HG03064 (cell line): ENCODE measurements at regions not wholly inside any gene's neighbourhood (a gene's known extent, or its start where the extent isn't known, plus 50 kb on each side); places are given as distances from the start of the nearest gene placed in this dataset.

Experiments used
- ATAC-seq: cut with Tn5 transposase; IDR thresholded peaks from one replicate; pipeline ENCODE4 v1.9.1; 2021; ENCODE audit warnings: low read depth; ENCODE audit not compliant: unreplicated experiment

DNA sequence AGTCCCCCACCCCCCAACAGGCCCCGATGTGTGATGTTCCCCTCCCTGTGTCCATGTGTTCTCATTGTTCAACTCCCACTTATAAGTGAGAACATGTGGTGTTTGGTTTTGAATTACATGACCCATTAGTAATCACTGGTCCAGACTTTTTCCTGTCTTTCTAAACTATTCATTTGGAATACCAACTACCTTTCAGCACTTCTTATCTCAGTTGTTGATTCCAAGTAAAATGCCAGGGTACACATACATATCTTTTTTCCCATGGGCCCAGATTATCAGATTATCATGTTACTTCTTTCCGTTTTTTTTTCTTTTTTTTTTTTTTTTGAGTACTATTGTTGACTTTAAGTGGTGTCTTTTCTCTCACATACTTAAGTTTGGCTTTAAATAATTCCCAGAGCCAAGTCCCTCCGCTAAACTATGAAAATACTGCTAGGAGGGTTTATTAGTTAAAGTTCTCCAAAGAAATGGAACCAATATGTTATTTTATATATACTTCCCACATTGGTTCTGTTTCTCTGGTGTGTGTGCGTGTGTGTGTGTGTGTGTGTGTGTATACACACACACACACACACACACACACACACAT, 389.3 kb downstream of the IRS1 start:
- ATAC-seq = no peak

DNA sequence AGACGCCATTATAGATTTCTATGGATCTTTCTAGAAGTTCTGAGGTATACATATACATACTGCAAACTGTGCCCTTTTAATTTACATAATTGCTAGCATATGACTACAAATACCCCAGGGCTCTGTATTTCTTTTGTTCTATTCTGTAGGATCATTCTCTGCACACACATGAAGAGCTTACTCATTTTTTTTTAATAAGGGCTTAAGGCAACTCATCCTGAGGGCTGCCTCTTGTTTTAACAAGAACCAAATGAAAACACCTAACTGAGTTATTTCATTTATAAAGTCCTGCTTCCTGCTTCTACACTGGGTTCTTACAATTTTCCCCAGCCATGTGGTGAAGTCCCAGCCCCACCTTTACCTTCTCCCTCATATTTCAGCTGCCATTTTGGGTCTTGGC, 390.5 kb downstream of the IRS1 start:
- no peak for ATAC-seq

DNA sequence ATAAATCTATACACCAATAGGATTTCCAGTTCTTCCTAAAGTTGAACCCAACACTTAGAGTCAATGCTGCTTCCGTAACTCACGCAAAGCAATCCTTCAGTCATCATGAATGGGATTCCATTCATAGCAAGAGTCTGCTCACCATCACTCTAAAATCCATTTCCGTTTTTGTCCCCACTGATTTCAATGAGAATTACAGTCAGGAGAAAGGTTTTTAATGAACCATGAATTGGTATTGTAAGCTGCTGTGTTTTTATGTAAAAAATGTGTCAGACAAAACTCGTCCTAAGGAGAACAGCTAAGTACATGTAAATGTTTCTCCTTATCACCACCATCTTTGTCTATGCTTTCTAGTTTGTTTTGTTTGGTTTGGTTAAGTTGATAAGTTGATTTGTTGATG, 391.5 kb downstream of the IRS1 start:
- no peak for ATAC-seq

DNA sequence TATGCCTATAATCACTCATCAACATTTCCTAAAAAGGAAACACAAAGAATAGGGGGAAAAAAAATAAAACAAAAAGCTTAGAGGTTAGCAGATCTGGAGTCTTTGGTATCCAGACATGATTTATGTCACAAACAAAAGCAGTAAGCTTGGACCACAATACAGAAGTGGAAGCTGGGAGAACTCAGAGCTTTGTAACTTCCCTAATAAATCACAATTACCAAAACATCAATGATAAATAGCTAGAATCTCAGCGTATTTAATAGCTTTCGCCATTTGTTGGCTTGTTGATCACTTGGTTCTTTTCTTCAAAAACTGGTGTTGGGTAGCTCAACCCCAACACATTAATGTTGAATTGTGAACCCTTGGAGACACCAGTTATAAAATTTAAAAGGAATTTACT, 392.5 kb downstream of the IRS1 start:
- no peak for ATAC-seq

DNA sequence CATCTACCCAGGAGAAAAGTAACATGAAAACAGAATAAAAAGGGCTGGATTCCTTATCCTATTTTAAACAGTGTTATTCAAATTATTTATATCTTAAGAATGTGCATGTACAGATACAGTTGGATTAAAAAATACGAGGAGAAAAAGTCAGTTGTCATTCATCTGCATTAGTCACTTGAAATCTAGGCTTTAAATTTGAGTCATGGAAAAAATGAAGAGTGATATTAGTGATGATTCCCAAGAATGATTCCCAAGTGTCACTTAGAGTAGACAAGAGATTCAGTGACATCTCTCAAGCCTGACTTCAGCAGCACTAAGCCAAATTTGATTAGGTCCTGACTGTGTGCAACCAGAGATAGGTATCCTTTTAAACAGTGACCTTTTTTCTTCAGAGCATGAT, 394.2 kb downstream of the IRS1 start:
- ATAC-seq = no peak

DNA sequence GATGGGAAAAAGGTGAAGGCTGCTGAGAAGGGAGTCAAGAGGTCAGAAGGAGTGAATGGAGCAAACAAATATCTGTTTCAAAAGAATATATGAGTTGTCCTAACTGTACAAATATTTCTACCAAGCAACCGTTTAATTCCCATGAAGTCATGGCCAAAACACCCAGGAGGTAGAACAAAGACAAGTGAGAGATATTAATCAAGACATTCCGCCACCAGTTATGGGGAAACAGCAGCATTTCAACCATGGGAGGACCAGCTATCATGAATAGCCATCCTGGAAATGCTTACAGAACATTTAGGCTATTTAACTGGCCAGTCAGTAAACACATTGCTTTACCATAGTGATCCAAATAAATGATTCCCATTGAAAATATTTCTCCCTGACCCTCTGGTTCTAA, 396.3 kb downstream of the IRS1 start:
- no peak for ATAC-seq

DNA sequence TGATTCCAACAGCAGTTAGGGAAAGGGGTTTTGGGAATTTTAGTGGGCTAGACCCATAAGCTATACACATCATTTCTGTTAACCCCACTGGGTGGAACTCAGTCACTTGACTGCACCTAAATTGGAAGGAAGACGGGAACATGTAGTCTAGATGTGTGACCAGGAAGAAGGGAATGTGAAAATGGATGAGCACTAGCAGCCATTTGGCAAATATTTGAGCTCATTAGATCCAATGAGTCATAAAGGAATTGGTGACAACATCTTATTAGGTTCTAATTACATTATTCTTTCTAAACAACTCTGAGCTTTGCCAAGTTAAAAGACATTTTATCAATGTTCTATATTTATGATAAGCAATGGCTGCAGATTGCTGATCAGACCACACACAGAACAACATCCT, 400.6 kb downstream of the IRS1 start:
- no peak for ATAC-seq

DNA sequence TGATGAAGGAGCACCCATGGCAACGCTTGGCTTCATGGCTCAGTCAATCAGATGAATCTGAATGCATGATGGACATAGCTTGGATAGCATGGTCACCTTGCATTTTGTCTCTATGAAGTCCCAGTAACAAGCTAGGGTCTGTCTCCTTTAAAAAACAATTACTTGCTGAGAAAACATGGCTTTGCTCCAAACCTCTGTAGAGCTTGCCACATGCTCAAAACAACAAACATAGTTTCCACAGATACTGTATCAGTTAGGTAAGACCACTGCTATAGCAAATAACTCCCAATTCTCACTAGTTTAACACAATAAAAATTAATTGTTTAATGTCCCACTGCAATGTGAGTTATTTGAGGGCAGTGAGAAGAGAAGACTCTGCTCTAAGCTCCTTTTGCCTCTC, 401.0 kb downstream of the IRS1 start:
- ATAC-seq = no peak

DNA sequence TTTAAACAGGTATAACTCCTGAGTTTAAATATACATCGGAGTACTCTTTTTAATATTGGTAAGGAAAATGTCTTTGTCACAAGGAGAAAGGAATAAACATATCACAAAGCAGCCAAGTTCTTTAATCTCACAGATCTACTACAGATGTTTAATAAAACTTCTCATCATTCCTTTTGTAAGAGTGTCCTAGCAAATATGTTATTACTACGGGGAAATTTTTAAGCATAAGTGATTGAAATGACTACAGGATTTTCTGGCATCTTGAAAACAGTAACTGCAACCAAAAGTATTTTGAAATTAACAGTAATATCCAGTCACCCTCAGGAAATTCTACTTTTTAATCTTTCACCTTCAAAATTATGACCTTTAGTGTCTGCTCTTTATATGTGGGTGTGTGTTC, 403.1 kb downstream of the IRS1 start:
- no peak for ATAC-seq

DNA sequence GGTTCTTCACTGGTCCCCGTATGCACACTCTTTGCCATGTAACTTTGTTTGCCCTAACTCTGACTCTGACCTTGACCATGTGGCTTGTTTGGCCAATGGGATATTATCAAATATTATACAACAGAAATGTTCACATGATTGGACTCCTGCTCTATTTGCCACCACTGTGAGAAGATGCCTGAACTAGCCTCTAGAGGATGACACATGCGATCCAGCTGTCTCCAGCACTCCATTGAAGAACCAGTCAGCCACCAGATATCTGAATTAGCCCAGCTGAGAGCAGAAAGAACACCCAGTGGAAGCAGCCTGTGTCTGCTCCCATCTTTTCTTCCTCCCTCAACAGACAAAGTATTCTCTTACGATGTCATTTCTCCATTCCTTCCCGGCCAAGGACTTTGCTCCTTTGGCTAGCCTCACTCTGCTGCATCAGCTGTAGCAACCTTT, 412.1 kb downstream of the IRS1 start:
- ATAC-seq = no peak

DNA sequence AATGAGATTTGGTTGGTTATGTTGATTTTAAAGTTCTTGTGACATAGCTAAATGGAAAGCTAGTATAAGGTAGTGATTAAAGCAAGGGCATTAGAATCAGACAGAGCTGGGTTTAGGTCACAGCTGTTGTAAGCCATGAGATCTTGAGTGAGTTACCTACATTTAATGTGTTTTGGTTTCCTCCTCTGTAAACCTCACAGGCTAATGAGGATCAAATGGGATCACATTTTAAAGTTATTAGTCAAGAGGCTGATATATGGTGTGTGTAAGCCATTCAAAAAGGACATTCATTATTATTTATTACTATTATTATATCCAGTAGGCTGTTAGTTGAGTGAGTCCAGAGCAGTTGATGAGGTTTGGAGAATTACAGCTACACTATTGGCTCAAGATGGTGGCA, 416.2 kb downstream of the IRS1 start:
- ATAC-seq = no peak

DNA sequence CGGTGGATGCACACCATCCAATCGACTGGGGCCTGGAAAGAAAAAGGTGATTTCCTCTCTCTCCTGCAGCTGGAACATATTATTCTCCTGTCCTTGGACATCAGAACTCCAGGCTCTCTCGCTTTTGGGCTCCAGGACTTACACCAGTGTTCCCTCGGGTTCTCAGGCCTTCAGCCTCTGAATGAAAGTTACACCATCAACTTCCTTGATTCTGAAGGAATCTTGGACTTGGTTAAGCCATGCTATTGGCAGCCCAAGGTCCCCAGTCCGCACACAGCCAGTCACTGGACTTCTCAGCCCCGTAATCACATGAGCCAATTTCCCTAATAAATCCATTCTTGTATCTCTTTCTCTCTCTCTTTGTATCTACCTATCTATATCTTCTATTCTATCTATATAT, 418.9 kb downstream of the IRS1 start:
- no peak for ATAC-seq

DNA sequence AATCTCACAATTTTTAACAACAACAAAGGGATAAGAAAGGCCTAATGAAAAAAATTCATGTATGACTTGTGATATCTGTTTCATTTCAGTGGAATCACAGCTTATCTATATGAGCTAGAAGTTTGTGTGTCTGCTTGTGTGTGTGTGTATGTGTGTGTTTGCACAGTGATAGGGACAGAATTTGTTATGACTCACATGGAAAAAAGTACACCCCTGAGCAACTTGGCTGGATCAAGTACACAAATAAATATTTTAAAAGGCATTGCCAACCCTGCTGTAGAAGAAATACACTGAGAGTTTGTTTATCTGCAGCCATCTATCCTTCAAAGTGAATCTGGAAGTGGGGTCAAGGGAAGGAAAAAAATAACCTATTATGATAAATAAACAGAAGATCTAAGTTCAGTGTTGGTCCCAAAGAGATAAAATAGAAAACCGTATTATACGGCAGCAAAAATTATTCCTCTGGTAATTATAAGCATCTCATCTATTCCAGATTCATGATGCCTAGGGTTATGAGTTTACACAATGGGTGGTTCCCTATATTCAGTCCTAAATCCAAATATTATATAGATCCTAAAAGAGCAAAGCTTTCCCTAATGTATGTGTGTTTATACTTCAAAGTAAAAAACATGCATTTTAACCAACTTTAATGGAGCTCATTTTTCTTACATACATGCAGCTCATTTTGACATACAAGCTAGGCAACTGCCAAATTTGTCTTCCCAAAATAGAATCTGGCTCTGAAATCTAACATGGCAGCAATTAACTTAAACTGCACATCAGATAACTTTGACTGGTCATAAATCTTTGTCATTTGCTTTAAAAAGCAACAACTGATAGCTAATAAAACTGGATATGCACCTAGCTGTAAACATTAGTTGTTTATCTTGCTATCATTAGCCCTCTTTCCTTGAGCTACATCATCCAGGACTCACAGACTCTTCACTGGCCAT, 420.6 kb downstream of the IRS1 start:
- ATAC-seq = no peak

DNA sequence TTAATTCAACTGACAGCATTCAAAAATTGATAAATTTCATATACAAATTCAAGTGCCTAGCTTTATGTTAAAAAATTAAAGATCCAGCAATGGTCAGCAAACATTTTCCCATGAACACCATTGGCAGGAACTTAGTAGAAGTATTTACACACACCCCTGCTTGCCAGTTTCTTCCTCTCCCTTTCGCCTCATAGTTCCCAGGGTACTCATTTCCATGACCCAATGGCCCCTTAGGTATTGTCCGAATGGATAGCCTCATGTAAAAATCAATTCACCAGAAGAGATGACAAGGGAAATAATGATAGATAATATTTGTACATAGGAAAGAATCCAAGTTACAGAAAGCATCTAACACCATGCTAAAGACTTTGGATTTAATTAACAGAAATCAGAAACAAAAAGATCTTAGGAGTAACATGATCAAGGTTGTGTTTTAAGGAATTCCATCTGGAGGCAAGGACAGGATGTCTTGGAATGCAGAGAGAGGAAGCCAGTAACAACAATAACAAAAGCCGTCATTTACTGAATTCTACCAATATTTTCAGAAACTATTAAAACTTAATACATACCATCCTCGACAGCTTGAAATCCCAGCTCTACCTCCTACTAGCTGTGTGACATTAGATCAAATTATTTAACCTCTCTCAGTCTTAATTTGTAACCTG, 423.0 kb downstream of the IRS1 start:
- no peak for ATAC-seq

DNA sequence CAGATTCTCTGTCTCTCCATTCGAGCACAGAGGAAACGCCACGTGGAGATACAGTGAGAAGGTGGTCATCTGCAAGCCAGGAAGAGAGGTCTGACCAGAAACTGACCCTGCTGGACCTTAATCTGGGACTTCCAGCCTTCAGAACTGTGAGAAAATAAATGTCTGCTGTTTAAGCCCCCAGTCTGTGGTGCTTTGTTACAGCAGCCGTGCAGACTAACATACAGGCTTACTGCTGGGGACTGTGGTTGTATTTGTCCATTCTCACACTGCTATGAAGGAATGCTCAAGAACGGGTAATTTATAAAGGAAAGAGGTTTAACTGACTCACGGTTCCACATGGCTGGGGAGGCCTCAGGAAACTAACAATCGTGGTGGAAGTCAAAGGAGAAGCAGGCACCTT, 432.7 kb downstream of the IRS1 start:
- no peak for ATAC-seq

DNA sequence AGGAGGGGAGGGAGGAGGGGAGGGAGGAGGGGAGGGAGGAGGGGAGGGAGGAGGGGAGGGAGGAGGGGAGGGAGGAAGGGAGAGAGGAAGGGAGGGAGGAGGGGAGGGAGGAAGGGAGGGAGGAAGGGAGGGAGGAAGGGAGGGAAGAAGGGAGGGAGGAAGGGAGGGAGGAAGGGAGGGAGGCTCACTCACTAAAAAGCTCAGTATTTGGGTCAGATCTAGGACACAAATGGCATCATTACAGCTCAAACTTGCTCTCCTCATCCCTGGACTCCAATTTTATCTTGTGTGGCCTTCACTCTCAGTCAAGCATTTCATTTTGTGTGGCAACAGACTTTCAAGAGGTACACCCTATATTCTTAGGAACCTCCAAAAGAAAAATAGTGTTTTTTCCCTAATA, 435.4 kb downstream of the IRS1 start:
- ATAC-seq = no peak

DNA sequence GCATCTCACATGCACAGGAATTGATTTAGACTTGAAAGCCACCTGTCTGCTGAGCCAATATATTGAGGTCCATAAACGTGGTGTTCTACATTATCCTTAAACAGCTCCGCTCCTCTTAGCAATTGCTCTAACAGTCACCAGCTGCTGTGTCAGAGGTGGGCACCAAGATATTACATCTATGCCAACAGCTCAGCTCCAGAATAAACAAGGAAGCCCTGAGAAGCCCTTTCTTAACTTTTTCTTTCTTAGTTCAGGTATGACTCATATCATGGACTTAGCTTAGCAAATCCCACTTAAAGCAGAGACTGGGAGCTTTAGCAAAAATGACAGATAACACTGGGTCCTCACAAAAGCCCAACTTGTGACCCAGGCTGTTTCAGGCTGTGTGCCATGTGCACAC, 436.6 kb downstream of the IRS1 start:
- ATAC-seq = no peak

DNA sequence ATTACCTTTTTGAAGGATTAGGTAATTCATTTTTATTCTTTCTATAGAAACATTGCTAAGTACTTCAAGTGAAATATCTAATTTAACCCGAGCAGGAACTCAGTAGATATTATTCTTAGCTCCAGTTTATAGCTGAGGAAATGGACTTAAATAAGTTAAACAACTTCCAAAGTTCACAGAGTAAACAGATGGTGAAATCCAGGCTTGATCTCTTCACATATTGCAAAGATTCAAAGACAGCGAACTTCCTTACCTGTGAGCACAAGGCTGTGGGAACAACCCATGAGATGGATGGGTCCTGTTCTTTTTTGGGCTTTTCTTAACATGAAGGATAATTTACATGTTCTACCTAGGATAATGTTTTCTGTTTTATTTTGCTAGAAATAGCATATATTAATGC, 439.0 kb downstream of the IRS1 start:
- ATAC-seq = no peak

DNA sequence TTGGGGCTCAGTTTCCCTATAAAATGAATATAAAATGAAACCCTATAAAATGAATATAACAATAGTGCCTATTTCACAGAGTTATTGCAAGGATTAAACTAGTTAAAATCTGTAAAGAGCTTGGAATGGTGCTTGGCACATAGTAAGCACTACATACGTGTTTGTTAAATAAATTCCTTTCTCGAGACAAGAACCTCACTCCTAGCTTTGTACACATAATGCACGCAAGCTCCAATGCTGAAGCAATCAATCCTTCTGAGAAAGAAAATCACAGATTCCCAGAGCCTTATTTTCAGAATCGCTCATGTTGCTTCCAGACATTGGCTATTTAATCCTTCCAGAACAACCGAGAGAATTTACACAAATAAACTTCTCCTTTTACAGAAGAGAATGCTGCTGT, 440.9 kb downstream of the IRS1 start:
- no peak for ATAC-seq

DNA sequence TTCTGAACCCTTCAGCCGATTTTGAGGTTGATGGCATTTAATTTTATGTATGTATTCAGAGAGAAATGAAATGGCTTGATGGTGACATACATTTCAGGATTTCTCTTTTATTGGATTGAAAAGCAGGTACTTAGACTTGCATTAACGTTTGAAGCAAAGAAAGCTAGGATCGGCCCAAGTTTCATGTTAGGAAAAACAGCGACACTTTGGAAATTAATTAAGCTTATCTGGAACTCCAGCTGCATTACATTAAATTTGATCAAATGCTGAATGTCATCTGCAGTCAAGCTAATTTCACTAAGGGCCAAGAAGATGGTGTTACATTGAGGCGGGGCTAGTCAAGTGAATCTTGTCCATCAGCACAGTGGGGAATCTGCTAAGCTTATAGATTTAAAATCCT, 441.8 kb downstream of the IRS1 start:
- ATAC-seq = no peak

DNA sequence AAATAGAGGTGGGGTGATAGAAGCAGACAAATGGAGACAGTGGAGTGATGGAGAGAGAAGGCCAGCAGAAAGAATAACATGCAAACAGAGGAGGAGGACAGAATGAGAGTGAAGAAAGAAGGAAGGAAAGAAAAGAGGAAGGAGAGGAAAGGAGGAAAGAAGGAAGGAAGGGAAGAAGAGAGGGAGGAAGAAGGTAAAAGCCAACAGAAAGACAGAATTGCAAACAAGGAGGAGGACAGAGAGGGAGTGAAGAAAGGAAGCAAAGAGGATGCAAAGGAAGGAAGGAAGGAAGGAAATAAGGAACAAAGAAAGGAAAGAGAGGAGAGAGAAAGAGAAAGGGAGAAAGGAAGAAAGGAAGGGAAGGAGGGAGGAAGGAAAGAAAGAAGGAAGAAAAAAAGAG, 444.0 kb downstream of the IRS1 start:
- no peak for ATAC-seq

DNA sequence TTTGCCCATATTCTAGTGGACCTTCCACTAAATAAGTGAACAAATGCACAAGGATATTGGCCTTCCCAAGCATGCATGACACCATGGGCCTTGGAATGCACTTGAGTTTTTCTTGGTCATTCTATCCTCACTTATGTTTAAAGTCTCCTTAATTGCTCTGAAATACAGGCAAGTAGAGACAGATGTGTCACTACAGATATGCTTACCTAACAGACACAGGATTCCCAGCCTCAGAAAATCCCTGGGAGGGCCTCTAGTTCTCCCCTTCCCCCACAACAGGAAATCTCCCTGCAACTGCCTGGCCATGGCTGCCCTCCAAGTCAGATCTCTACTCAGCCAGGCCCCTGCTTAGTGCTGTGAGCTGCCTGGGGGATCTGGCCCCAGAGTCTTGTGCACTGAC, 445.2 kb downstream of the IRS1 start:
- ATAC-seq = no peak
